ENCODE measurements at regions not wholly inside any gene's neighbourhood (a gene's known extent, or its start where the extent isn't known, plus 50 kb on each side); places are given as distances from the start of the nearest gene placed in this dataset.

DNA sequence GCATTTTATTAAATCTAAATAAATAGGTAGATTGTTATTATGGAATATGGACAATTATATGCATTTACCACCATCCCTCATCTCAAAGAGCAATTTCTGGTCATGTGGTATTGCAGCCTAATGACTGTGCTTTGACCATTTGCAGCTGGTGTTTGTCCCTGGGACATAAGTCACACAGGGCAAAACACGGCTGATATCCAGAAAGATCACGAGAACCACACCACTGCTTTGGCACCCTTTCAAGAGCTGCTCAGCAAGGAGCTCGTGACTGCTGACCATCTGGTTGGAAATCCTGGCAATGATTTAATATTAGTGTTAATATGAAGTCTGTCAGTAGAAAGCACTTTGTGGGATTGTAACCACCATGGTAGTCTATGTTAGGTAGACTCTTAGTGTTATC is 545.0 kb downstream of the GBA3 start:
- FAIRE-seq (peak; percentile 72), DNase-seq (no peak)

DNA sequence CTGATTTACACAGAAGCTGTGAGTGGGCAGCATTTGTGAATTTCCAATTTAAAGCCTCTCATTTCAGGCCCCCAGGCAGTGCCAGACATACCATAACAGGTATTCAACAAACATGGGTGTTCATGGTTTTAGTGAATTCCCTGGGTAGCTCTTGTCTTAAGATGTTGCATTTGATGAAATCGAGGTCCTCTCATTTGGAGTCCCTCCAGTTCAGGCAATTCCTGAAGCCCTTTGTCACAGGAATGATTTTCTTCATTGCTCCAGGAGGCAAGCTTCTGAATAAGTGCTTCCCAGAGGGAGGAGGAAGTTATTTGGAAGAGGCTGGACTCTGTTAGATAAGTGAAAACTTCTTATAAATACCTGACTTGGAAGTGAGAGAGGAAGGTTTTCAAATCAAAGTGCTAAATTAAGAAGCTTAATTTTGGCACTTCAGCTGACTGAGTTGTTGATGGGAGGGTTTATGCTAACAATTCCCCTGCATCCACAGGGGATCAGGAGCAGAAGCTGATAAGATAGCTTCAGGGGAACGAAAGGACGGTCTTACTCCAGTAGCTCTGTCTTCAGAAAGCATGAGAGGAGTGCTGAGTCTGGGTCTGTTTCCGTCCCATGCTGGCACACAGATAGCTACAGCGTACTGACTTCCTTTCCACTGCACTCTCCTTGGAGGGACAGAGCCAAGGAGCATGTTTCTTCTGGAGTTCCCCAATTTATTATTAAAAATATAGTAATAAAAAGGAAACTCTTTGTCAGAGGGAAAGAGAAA is 543.1 kb downstream of the GBA3 start:
- Histone ChIP-seq H3K36me3 (ENCODE audit: control insufficient read depth in 2 of 3, insufficient read depth in 3 of 3, low read length in 3 of 3) (no peaks in the 10 kb centered on the region), H3K9ac (ENCODE audit: low read length in 3 of 3) (no peak overlapping the region), H3K4me1 (ENCODE audit: control insufficient read depth in 2 of 3, insufficient read depth in 2 of 3, low read depth in 1 of 3, low read length in 3 of 3) (peaks cover 0 to 13% (median 0%) of the 10 kb centered on the region in 3 donors), H3K27me3 (ENCODE audit: control insufficient read depth, insufficient read depth, low read length) (no peaks in the 10 kb centered on the region), H3K9me3 (ENCODE audit: control insufficient read depth in 2 of 3, insufficient read depth in 1 of 3, low read length in 3 of 3) (no peaks in the 10 kb centered on the region), H3K27ac (ENCODE audit: low read depth in 2 of 2, low read length in 2 of 2) (no peak overlapping the region), H3K4me3 (ENCODE audit: low read length in 3 of 3) (peak overlapping the region in 1 of 3 donors; percentile 17)
- no peak for DNase-seq
- no peak for FAIRE-seq
- TF ChIP-seq, protein P1, sequence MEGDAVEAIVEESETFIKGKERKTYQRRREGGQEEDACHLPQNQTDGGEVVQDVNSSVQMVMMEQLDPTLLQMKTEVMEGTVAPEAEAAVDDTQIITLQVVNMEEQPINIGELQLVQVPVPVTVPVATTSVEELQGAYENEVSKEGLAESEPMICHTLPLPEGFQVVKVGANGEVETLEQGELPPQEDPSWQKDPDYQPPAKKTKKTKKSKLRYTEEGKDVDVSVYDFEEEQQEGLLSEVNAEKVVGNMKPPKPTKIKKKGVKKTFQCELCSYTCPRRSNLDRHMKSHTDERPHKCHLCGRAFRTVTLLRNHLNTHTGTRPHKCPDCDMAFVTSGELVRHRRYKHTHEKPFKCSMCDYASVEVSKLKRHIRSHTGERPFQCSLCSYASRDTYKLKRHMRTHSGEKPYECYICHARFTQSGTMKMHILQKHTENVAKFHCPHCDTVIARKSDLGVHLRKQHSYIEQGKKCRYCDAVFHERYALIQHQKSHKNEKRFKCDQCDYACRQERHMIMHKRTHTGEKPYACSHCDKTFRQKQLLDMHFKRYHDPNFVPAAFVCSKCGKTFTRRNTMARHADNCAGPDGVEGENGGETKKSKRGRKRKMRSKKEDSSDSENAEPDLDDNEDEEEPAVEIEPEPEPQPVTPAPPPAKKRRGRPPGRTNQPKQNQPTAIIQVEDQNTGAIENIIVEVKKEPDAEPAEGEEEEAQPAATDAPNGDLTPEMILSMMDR (IDR thresholded peaks at IDR 0.05; ENCODE audit: borderline replicate concordance, extremely low read depth, insufficient read depth), result no peak
- intact Hi-C loops (cut with DNase I), result no loop called here

More for the DNA sequence above, 545.0 kb downstream of the GBA3 start:
- Histone ChIP-seq H3K4me3 (ENCODE audit: low read length in 3 of 3) (no peak overlapping the region), H3K9me3 (ENCODE audit: control insufficient read depth in 2 of 3, insufficient read depth in 1 of 3, low read length in 3 of 3) (no peaks in the 10 kb centered on the region), H3K27ac (ENCODE audit: low read depth in 2 of 2, low read length in 2 of 2) (peak overlapping the region in 1 of 2 donors; percentile 15), H3K27me3 (ENCODE audit: control insufficient read depth, insufficient read depth, low read length) (no peaks in the 10 kb centered on the region), H3K36me3 (ENCODE audit: control insufficient read depth in 2 of 3, insufficient read depth in 3 of 3, low read length in 3 of 3) (no peaks in the 10 kb centered on the region), H3K4me1 (ENCODE audit: control insufficient read depth in 2 of 3, insufficient read depth in 2 of 3, low read depth in 1 of 3, low read length in 3 of 3) (peaks cover 0 to 13% (median 0%) of the 10 kb centered on the region in 3 donors), H3K9ac (ENCODE audit: low read length in 3 of 3) (no peak overlapping the region)
- intact Hi-C loops (cut with DNase I), result no loop called here
- TF ChIP-seq, protein P1 (IDR thresholded peaks at IDR 0.05; ENCODE audit: borderline replicate concordance, extremely low read depth, insufficient read depth), result no peak

DNA sequence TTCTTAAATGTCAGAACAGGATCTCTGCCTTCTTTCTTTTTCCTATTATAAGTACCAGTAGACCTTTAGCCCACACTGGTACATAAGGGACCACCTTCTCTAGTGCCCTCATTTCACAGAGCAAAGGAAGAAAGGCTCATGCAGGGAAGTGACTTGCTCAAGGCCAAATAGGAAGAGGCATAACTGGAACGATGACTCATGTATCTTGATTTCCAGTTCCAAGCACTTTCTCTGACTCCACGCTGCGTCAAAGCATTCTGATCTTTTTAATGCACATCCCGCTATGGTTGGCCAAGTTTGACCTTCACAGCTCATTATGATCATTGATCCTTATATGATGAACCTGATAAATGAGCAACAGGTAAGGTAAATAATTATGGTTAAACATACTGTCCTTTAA is 542.0 kb downstream of the GBA3 start:
- H3K36me3 ChIP-seq (ENCODE audit: control insufficient read depth in 2 of 3, insufficient read depth in 3 of 3, low read length in 3 of 3), result no peaks in the 10 kb centered on the region
- H3K27me3 ChIP-seq (ENCODE audit: control insufficient read depth, insufficient read depth, low read length), result no peaks in the 10 kb centered on the region
- H3K9ac ChIP-seq (ENCODE audit: low read length in 3 of 3), result no peak overlapping the region
- FAIRE-seq (no peak), DNase-seq (no peak)
- intact Hi-C loops (cut with DNase I), result no loop called here
- H3K4me3 ChIP-seq (ENCODE audit: low read length in 3 of 3), result no peak overlapping the region
- TF ChIP-seq, protein P1 (IDR thresholded peaks at IDR 0.05; ENCODE audit: borderline replicate concordance, extremely low read depth, insufficient read depth), result no peak
- H3K27ac ChIP-seq (ENCODE audit: low read depth in 2 of 2, low read length in 2 of 2), result no peak overlapping the region
- H3K9me3 ChIP-seq (ENCODE audit: control insufficient read depth in 2 of 3, insufficient read depth in 1 of 3, low read length in 3 of 3), result no peaks in the 10 kb centered on the region
- H3K4me1 ChIP-seq (ENCODE audit: control insufficient read depth in 2 of 3, insufficient read depth in 2 of 3, low read depth in 1 of 3, low read length in 3 of 3), result peaks cover 0 to 13% (median 0%) of the 10 kb centered on the region in 3 donors
